ENCODE measurements at regions not wholly inside any gene's neighbourhood (a gene's known extent, or its start where the extent isn't known, plus 50 kb on each side); places are given as distances from the start of the nearest gene placed in this dataset.

DNA sequence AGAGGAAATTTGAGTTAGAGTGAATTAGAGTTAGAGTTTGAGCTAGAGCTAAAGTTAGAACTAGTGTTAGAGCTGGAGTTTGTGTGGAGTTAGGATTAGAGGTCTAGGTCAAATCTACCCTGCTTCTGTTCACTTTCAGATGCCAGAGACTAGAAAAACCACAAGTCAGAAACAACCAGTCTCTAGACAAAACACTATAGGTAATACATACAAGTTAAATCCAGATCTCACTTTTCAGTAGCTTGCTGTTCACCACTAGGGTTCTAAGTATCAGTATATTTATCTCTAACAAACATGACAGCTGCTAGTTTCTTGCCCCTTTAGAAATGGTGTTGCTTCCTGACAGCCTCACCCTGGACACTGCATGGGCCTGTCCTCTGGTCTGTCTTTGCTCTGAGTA, 300.7 kb downstream of the ARAP2 start:
- ATAC-seq (no peak), DNase-seq (no peak)
- no peaks in the 10 kb centered on the region for H3K36me3 ChIP-seq
- no peak overlapping the region for H3K27ac ChIP-seq
- no peaks in the 10 kb centered on the region for H3K27me3 ChIP-seq
- no peak overlapping the region for H3K4me3 ChIP-seq
- TF ChIP-seq, protein P1, sequence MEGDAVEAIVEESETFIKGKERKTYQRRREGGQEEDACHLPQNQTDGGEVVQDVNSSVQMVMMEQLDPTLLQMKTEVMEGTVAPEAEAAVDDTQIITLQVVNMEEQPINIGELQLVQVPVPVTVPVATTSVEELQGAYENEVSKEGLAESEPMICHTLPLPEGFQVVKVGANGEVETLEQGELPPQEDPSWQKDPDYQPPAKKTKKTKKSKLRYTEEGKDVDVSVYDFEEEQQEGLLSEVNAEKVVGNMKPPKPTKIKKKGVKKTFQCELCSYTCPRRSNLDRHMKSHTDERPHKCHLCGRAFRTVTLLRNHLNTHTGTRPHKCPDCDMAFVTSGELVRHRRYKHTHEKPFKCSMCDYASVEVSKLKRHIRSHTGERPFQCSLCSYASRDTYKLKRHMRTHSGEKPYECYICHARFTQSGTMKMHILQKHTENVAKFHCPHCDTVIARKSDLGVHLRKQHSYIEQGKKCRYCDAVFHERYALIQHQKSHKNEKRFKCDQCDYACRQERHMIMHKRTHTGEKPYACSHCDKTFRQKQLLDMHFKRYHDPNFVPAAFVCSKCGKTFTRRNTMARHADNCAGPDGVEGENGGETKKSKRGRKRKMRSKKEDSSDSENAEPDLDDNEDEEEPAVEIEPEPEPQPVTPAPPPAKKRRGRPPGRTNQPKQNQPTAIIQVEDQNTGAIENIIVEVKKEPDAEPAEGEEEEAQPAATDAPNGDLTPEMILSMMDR (IDR thresholded peaks at IDR 0.05) = no peak
- no peaks in the 10 kb centered on the region for H3K4me1 ChIP-seq
- intact Hi-C loops (cut with DNase I) = no loop called here
- no peaks in the 10 kb centered on the region for H3K9me3 ChIP-seq

DNA sequence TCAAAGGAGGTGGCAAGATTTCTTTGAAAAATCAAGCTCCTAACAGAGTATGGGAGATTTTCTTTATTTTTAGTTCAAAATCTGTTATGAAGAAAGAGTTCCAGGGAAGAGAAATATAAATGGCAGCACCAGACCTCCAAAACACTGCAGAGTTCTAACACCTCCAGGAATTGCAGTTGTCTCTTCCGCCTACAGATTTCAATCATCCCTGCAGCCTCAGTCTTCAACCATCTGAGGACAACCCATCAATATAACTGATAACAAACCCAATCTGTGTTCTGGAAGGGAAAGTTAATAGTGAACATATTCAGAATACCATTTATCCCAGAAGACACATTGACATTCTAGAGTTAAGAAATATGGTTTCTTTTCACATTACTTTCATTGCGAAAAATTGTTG, 296.1 kb downstream of the ARAP2 start:
- TF ChIP-seq, protein P1 (IDR thresholded peaks at IDR 0.05) = no peak
- H3K4me1 ChIP-seq = no peaks in the 10 kb centered on the region
- H3K4me3 ChIP-seq = no peak overlapping the region
- 89 to 90% methylated on average over 2 of the region's 2 CpGs for WGBS, 2 donors
- no peak for ATAC-seq
- H3K9me3 ChIP-seq = peaks cover 0 to 23% (median 4%) of the 10 kb centered on the region in 11 donors
- DNase-seq = no peak
- intact Hi-C loops (cut with DNase I) = no loop called here
- H3K27ac ChIP-seq = no peak overlapping the region
- H3K27me3 ChIP-seq = no peaks in the 10 kb centered on the region
- H3K36me3 ChIP-seq = no peaks in the 10 kb centered on the region

DNA sequence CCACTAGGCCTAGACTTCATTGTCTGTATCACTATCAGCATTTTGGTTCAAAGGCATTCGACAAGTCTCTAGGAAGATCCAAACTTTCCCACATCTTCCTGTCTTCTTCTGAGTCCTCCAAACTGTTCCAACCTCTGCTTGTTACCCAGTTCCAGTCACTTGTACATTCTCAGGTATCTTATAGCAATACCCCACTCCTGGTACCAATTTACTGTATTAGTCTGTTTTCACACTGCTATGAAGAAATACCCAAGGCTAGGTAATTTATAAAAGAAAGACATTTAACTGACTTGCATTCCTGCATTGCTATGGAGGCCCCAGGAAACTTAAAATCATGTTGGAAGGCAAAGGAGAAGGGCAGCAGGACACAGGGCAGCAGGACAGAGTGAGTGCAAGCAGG, 293.9 kb downstream of the ARAP2 start:
- Histone ChIP-seq H3K27me3 (no peaks in the 10 kb centered on the region), H3K4me3 (no peak overlapping the region), H3K9me3 (peaks cover 0 to 37% (median 5%) of the 10 kb centered on the region in 11 donors), H3K4me1 (no peaks in the 10 kb centered on the region), H3K36me3 (no peaks in the 10 kb centered on the region), H3K27ac (no peak overlapping the region)
- intact Hi-C loops (cut with DNase I) = no loop called here
- 83 to 88% methylated on average over 1 of the region's 1 CpG for WGBS, 2 donors
- TF ChIP-seq, protein P1 (IDR thresholded peaks at IDR 0.05) = no peak
- ATAC-seq = no peak
- no peak for DNase-seq

DNA sequence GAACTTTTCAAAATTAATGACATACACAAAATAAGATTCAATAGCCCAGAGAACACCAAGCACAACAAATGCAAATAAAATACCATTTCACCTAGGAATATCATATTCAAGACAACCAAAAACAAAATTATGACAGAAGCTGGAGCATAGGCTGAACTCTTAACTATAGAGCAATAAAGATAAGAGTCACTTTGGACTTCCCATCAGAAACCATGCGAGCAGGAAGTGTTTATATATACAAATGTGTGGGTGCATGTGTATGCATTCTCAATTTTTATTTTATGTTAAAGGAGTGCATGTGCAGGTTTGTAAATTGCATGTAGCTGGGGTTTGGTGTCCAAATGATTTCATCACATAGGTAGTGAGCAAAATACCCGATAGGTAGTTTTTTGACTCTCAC, 291.6 kb downstream of the ARAP2 start:
- Histone ChIP-seq H3K4me3 (no peak overlapping the region), H3K36me3 (no peaks in the 10 kb centered on the region), H3K4me1 (no peaks in the 10 kb centered on the region), H3K27ac (no peak overlapping the region), H3K27me3 (no peaks in the 10 kb centered on the region), H3K9me3 (peaks cover 0 to 49% (median 5%) of the 10 kb centered on the region in 11 donors)
- DNase-seq (no peak), ATAC-seq (no peak)
- TF ChIP-seq, protein P1 (IDR thresholded peaks at IDR 0.05) = no peak
- 80 to 85% methylated on average over 2 of the region's 2 CpGs for WGBS, 2 donors
- intact Hi-C loops (cut with DNase I) = no loop called here

DNA sequence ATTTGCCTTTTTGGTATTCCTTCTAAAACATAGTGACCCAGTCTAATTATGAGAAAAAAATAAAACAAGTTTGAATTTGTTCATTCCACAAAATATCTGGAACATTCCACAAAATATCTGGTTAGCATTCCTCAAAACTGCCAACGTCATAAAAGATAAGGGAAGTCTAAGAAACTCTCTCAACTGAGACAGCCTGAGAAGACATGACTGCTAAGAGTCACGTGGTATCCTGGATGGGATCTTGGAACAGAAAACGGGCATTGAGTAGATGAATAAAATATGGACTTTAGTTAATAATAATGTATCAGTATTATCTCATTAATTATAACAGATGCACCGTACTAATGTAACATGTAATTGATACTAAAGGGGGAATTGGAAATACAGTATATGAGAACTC, 280.9 kb downstream of the ARAP2 start:
- TF ChIP-seq, protein P1 (IDR thresholded peaks at IDR 0.05) = no peak
- WGBS, 2 donors = 62 to 68% methylated on average over 4 of the region's 4 CpGs
- no peak overlapping the region for H3K27ac ChIP-seq

More for the DNA sequence above, 280.9 kb downstream of the ARAP2 start:
- H3K9me3 ChIP-seq = peaks cover 0 to 2% (median 0%) of the 10 kb centered on the region in 11 donors
- H3K27me3 ChIP-seq = no peaks in the 10 kb centered on the region
- no peak for ATAC-seq
- DNase-seq = no peak
- no peaks in the 10 kb centered on the region for H3K4me1 ChIP-seq
- intact Hi-C loops (cut with DNase I) = no loop called here
- no peaks in the 10 kb centered on the region for H3K36me3 ChIP-seq
- H3K4me3 ChIP-seq = no peak overlapping the region
